ENCODE measurements at regions not wholly inside any gene's neighbourhood (a gene's known extent, or its start where the extent isn't known, plus 50 kb on each side); places are given as distances from the start of the nearest gene placed in this dataset.
"Not testable (repeated sequence)": the region's sequence is repeated elsewhere in the genome, so short reads cannot be mapped to it uniquely, and the experiment has no call there.

DNA sequence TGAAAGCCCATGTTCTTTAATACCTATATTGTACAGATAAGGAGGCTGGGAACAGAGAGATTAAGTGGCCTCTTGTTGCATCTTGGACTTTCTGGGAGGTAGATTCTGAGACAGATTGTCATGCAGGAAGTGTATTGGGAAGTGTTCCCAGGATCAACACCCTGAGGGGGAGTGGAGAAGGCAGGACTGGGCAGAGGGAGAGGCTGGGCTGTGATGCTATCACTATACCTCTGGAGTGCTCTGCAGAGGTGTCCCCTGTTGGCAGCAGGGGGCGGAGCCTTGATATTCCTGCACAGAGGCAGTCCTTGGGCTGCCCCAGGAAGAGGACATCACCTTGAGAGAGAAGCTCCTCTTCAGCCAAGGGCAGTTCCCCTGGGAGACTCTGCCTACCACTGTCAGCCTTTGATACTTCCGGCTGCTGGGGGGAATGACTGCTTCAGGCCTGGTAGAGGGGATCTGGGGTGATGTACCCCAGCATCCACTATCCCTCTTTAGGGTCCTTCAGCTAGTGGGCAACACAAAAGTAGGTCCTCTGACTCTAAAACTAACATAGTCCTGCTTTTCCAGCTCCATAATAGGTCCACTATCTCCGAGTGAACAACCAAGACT lies 97.4 kb upstream of the RNU6-1 start:
- no peak for DNase-seq
- no peaks in the 10 kb centered on the region for H3K27me3 ChIP-seq (replicated peaks in 2 of 5; ENCODE audit: control insufficient read depth in 4 of 5, insufficient read depth in 5 of 5, low read length in 4 of 5)
- H3K4me1 ChIP-seq (ENCODE audit: control extremely low read depth in 1 of 4, control insufficient read depth in 4 of 4, insufficient read depth in 4 of 4, low read length in 3 of 4): peaks cover 0 to 10% (median 3%) of the 10 kb centered on the region in 4 experiments
- 100% methylated on average over 3 of the region's 3 CpGs for WGBS (ENCODE audit: insufficient coverage)
- ChIA-PET POLR2A (no interaction called here), CTCF (interaction anchor here (1.0 to 1.5 kb wide), 5 partner anchors 10 to 218 kb away, joined by 3 to 6 read pairs (median 3); no protein-coding TSS in a partner anchor)
- no peaks in the 10 kb centered on the region for H3K36me3 ChIP-seq (ENCODE audit: control insufficient read depth in 4 of 4, insufficient read depth in 4 of 4, low read length in 3 of 4)
- no peak overlapping the region for H3K4me3 ChIP-seq (ENCODE audit: control insufficient read depth in 1 of 7, extremely low read depth in 1 of 7, insufficient read depth in 4 of 7, low read depth in 2 of 7, low read length in 6 of 7)
- no peak overlapping the region for H3K27ac ChIP-seq (ENCODE audit: insufficient read depth in 1 of 2, low read depth in 1 of 2, low read length in 2 of 2, poor library complexity in 1 of 2, severe bottlenecking in 2 of 2)
- H3K9me3 ChIP-seq (ENCODE audit: control extremely low read depth in 1 of 5, control insufficient read depth in 4 of 5, insufficient read depth in 2 of 5, low read depth in 1 of 5, low read length in 4 of 5): peaks cover 0 to 2% (median 0%) of the 10 kb centered on the region in 5 experiments

DNA sequence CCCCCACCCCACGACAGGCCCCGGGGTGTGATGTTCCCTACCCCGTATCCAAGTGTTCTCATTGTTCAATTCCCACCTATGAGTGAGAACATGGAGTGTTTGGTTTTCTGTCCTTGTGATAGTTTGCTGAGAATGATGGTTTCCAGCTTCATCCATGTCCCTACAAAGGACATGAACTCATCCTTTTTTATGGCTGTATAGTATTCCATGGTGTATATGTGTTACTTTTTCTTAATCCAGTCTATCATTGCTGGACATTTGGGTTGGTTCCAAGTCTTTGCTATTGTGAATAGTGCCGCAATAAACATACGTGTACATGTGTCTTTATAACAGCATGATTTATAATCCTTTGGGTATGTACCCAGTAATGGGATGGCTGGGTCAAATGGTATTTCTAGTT lies 99.3 kb upstream of the RNU6-1 start:
- peaks cover 0 to 10% (median 3%) of the 10 kb centered on the region in 4 experiments for H3K4me1 ChIP-seq (ENCODE audit: control extremely low read depth in 1 of 4, control insufficient read depth in 4 of 4, insufficient read depth in 4 of 4, low read length in 3 of 4)
- H3K27ac ChIP-seq (ENCODE audit: insufficient read depth in 1 of 2, low read depth in 1 of 2, low read length in 2 of 2, poor library complexity in 1 of 2, severe bottlenecking in 2 of 2); H3K4me3 ChIP-seq (ENCODE audit: control insufficient read depth in 1 of 7, extremely low read depth in 1 of 7, insufficient read depth in 4 of 7, low read depth in 2 of 7, low read length in 6 of 7); DNase-seq; H3K9me3 ChIP-seq (ENCODE audit: control extremely low read depth in 1 of 5, control insufficient read depth in 4 of 5, insufficient read depth in 2 of 5, low read depth in 1 of 5, low read length in 4 of 5); H3K36me3 ChIP-seq (ENCODE audit: control insufficient read depth in 4 of 4, insufficient read depth in 4 of 4, low read length in 3 of 4); POLR2A ChIA-PET; H3K27me3 ChIP-seq (replicated peaks in 2 of 5; ENCODE audit: control insufficient read depth in 4 of 5, insufficient read depth in 5 of 5, low read length in 4 of 5); CTCF ChIA-PET: not testable (repeated sequence)
- WGBS (ENCODE audit: insufficient coverage): no CpG with 5 or more reads among the region's 5 CpGs

DNA sequence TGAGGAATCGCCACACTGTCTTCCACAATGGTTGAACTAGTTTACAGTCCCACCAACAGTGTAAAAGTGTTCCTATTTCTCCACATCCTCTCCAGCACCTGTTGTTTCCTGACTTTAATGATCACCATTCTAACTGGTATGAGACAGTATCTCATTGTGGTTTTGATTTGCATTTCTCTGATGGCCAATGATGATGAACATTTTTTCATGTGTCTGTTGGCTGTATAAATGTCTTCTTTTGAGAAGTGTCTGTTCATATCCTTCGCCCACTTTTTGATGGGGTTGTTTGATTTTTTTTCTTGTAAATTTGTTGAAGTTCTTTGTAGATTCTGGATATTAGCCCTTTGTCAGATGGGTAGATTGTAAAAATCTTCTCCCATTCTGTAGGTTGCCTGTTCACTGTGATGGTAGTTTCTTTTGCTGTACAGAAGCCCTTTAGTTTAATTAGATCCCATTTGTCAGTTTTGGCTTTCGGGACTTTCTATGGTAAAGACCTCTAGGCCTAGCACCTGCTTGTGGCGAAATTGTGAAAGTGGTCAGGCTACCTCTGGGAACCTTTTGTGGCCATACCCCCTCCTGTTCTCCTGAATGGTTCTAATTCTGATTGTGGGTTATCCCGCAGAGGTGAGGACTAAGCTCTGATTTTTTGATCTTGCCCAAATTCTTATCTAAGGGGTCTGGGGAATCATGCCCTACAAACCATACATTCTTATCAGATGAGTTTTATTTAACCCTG lies 99.9 kb upstream of the RNU6-1 start:
- WGBS (ENCODE audit: insufficient coverage): 100% methylated on average over 1 of the region's 5 CpGs
- CTCF ChIA-PET: not testable (repeated sequence)

DNA sequence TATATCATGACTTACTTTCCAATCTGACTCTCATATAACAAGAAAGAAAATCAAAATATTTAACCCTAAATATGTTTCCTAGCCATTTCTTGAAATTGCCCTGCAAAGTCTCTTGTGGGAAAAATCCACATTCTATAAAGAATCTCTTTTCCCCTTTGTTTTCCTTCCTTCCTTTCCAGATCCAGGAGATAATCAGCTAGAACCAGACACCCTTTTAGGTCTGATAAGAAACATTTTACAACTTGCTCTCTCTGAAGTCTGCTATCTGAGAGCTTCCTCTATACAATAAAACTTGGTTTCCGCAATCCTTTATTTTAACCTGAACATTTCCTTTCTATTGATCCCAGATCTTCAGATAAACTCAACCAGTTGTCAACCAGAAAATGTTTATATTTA lies 100.5 kb upstream of the RNU6-1 start:
- Histone ChIP-seq H3K27ac (ENCODE audit: insufficient read depth in 1 of 2, low read depth in 1 of 2, low read length in 2 of 2, poor library complexity in 1 of 2, severe bottlenecking in 2 of 2) (no peak overlapping the region), H3K9me3 (ENCODE audit: control extremely low read depth in 1 of 5, control insufficient read depth in 4 of 5, insufficient read depth in 2 of 5, low read depth in 1 of 5, low read length in 4 of 5) (peaks cover 0 to 2% (median 0%) of the 10 kb centered on the region in 5 experiments), H3K4me1 (ENCODE audit: control extremely low read depth in 1 of 4, control insufficient read depth in 4 of 4, insufficient read depth in 4 of 4, low read length in 3 of 4) (peaks cover 0 to 10% (median 3%) of the 10 kb centered on the region in 4 experiments), H3K27me3 (replicated peaks in 2 of 5; ENCODE audit: control insufficient read depth in 4 of 5, insufficient read depth in 5 of 5, low read length in 4 of 5) (no peaks in the 10 kb centered on the region), H3K4me3 (ENCODE audit: control insufficient read depth in 1 of 7, extremely low read depth in 1 of 7, insufficient read depth in 4 of 7, low read depth in 2 of 7, low read length in 6 of 7) (no peak overlapping the region), H3K36me3 (ENCODE audit: control insufficient read depth in 4 of 4, insufficient read depth in 4 of 4, low read length in 3 of 4) (no peaks in the 10 kb centered on the region)
- CTCF ChIA-PET: no interaction called here
- no peak for DNase-seq
- POLR2A ChIA-PET: no interaction called here
- 86% methylated on average over 1 of the region's 1 CpG for WGBS (ENCODE audit: insufficient coverage)

More for the DNA sequence above, 99.9 kb upstream of the RNU6-1 start:
- POLR2A ChIA-PET; H3K9me3 ChIP-seq (ENCODE audit: control extremely low read depth in 1 of 5, control insufficient read depth in 4 of 5, insufficient read depth in 2 of 5, low read depth in 1 of 5, low read length in 4 of 5); H3K27me3 ChIP-seq (replicated peaks in 2 of 5; ENCODE audit: control insufficient read depth in 4 of 5, insufficient read depth in 5 of 5, low read length in 4 of 5); DNase-seq; H3K36me3 ChIP-seq (ENCODE audit: control insufficient read depth in 4 of 4, insufficient read depth in 4 of 4, low read length in 3 of 4); H3K4me3 ChIP-seq (ENCODE audit: control insufficient read depth in 1 of 7, extremely low read depth in 1 of 7, insufficient read depth in 4 of 7, low read depth in 2 of 7, low read length in 6 of 7); H3K27ac ChIP-seq (ENCODE audit: insufficient read depth in 1 of 2, low read depth in 1 of 2, low read length in 2 of 2, poor library complexity in 1 of 2, severe bottlenecking in 2 of 2): not testable (repeated sequence)
- peaks cover 0 to 10% (median 3%) of the 10 kb centered on the region in 4 experiments for H3K4me1 ChIP-seq (ENCODE audit: control extremely low read depth in 1 of 4, control insufficient read depth in 4 of 4, insufficient read depth in 4 of 4, low read length in 3 of 4)

DNA sequence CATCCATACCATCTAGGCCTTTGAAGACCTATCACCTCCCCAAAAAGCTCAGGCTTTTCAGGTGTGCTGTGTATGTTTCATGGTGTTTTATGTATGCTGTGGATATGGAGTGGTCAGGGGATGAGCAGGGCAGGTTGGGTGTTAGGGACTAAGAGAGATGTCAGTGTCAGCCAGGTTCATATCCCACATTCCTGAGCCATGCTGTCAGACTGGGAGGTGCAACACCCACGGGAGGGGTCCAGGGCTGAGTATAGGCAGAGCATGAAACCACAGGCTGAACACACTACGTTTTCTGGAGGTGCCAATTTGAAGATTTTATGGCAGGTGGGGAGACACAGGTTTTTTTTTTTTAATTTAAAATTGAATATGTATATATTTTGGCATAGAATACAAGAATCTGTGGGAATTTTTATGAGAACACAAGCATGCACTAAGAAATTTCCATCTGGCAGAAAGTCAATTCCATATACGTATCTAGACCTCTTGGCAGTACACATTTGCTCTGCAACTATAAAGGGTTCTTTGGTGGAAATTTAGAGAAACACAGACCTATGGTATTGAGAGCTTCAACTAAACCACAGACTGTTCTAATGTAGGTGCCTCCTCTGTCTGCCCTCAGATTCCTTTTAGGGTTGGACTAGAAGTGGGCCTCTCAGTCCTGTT lies 101.9 kb upstream of the RNU6-1 start:
- CTCF ChIA-PET: no interaction called here
- WGBS (ENCODE audit: insufficient coverage): 100% methylated on average over 2 of the region's 3 CpGs
- peaks cover 0 to 21% (median 11%) of the 10 kb centered on the region in 4 experiments for H3K4me1 ChIP-seq (ENCODE audit: control extremely low read depth in 1 of 4, control insufficient read depth in 4 of 4, insufficient read depth in 4 of 4, low read length in 3 of 4)

DNA sequence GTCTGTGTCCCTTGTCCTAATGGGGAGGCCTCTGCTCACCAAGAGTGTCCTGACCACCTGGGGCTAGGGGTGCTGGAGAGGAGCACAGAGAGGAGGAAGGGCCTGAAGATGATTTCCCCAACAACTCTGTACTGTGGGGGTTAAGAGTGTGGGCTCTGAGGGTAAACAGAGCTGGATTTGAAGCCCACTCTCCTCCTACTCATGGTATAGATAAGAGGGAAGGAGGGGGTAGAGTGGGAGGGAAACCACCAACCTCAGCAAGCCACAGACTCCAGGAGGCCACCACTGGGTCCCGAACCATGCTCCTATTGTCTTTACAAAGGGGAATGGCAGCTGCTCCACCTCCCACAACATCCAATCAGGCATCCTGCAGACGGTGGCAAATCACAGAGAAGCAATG lies 103.6 kb upstream of the RNU6-1 start:
- 100% methylated on average over 1 of the region's 2 CpGs for WGBS (ENCODE audit: insufficient coverage)
- DNase-seq: no peak
- Histone ChIP-seq H3K36me3 (ENCODE audit: control insufficient read depth in 4 of 4, insufficient read depth in 4 of 4, low read length in 3 of 4) (no peaks in the 10 kb centered on the region), H3K4me3 (ENCODE audit: control insufficient read depth in 1 of 7, extremely low read depth in 1 of 7, insufficient read depth in 4 of 7, low read depth in 2 of 7, low read length in 6 of 7) (no peak overlapping the region), H3K27ac (ENCODE audit: insufficient read depth in 1 of 2, low read depth in 1 of 2, low read length in 2 of 2, poor library complexity in 1 of 2, severe bottlenecking in 2 of 2) (no peak overlapping the region), H3K4me1 (ENCODE audit: control extremely low read depth in 1 of 4, control insufficient read depth in 4 of 4, insufficient read depth in 4 of 4, low read length in 3 of 4) (peaks cover 0 to 22% (median 9%) of the 10 kb centered on the region in 4 experiments), H3K9me3 (ENCODE audit: control extremely low read depth in 1 of 5, control insufficient read depth in 4 of 5, insufficient read depth in 2 of 5, low read depth in 1 of 5, low read length in 4 of 5) (no peaks in the 10 kb centered on the region), H3K27me3 (replicated peaks in 2 of 5; ENCODE audit: control insufficient read depth in 4 of 5, insufficient read depth in 5 of 5, low read length in 4 of 5) (no peaks in the 10 kb centered on the region)
- CTCF ChIA-PET: no interaction called here
- POLR2A ChIA-PET: no interaction called here

More for the DNA sequence above, 101.9 kb upstream of the RNU6-1 start:
- no peak for DNase-seq
- H3K27me3 ChIP-seq (replicated peaks in 2 of 5; ENCODE audit: control insufficient read depth in 4 of 5, insufficient read depth in 5 of 5, low read length in 4 of 5): no peaks in the 10 kb centered on the region
- H3K27ac ChIP-seq (ENCODE audit: insufficient read depth in 1 of 2, low read depth in 1 of 2, low read length in 2 of 2, poor library complexity in 1 of 2, severe bottlenecking in 2 of 2): no peak overlapping the region
- no peak overlapping the region for H3K4me3 ChIP-seq (ENCODE audit: control insufficient read depth in 1 of 7, extremely low read depth in 1 of 7, insufficient read depth in 4 of 7, low read depth in 2 of 7, low read length in 6 of 7)
- no peaks in the 10 kb centered on the region for H3K36me3 ChIP-seq (ENCODE audit: control insufficient read depth in 4 of 4, insufficient read depth in 4 of 4, low read length in 3 of 4)
- H3K9me3 ChIP-seq (ENCODE audit: control extremely low read depth in 1 of 5, control insufficient read depth in 4 of 5, insufficient read depth in 2 of 5, low read depth in 1 of 5, low read length in 4 of 5): no peaks in the 10 kb centered on the region
- POLR2A ChIA-PET: no interaction called here
